HG03565 (cell line): ENCODE measurements at regions not wholly inside any gene's neighbourhood (a gene's known extent, or its start where the extent isn't known, plus 50 kb on each side); places are given as distances from the start of the nearest gene placed in this dataset.

Source experiments
- ATAC-seq: cut with Tn5 transposase; IDR thresholded peaks from one replicate; pipeline ENCODE4 v1.9.1; 2021; ENCODE audit warnings: mild to moderate bottlenecking, moderate library complexity; ENCODE audit not compliant: unreplicated experiment

DNA sequence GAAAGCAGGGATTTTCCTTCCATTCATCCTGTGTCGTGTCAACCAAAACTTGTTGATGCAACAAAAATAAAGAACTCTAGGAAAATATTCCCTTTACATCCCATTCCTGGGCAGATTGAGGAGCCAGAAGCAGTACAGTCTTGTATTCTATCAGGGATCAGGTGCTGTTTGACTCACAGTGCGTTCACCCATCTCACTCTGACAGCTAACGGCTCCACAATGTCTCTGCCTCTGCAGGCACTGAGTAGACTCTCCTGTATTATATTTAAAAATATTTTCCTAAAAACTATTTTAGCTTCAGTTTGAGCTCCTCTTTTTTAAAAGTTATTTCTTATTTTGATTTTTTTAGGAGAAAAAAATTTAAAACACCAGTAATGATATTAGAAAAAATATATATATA, 600.6 kb upstream of the SALL3 start:
- ATAC-seq, result no peak

DNA sequence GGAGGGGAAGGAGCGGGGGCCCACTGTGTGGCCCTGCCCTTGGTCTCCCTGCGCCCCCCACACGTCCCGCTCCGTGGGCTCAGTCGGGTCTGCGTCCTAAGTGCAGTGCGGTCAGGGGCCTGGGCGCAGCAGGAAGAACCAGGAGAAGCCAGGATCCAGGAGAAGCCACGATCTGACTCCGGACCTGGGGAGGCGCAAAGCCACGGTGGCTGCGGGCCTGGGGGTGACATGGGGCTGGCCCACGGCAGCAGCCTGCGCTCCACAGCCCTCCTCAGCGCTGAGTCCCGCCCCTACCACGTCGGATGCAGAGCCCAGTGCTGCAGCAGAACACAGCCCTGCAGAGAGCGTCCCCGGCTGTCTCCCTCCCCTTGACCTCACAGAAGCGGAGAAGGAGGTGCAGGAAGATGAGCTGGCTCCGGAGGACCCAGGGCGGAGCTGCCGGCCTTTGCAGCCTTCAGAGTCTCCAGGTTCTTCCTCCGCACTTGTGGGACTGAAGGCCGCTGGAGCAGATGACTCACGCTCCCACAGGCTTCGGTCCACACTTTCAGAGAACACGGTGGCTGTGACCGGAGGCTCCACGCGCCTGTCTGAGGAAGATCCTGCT, 589.2 kb upstream of the SALL3 start:
- ATAC-seq, result no peak

DNA sequence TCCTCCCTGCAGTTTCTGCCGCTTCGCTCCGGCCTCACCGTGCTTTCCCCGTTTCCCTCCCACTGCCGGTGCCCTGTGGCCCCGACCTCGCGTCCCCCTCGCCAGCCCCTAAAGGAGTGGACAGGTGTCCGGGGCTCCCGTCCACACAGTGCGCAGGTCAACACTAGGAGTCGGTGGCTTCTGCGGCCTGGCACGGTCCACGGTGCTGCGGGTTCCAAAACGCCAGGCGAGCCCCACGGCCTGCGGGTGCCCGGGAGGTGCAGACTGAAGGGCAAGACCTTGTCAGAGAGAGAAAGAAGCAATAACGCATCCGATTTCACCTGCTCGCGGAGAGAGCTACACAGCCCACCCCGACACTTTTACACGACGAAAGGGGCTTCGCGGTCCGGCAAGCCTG, 588.7 kb upstream of the SALL3 start:
- no peak for ATAC-seq

DNA sequence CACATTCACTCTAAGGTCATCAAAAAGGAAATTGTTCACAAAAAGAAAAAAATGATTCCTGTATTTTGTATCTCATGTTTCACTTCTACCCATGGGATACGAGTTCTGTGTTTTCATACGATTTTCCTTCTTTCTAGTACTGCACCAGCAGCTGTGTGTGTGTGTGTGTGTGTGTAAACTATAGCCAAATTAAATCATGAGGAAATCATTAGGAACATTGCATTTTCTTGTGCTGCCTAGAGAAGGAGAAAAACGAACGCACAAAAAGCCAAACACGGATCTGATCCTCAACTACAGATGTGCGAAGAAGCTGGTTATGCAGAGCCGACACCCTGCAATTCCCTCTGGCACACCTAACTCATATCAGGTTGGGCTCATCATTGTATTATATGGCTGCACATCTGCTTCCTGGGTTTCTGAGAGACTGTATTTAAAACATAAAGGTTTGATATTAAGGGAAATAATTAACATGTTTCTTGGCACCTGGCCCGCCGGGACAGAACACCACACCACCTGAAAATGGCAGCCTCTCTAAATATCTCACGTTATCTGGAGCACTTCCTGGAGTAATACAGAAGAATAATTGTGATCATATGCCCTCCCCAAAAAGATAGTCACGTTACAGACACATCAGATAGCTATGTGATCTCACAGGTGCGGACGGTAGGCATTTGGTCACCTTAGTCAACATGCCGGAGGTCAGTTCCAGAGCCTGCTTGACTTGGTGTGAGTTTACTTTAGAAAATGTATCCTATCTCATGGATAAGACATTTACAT, 586.3 kb upstream of the SALL3 start:
- no peak for ATAC-seq

DNA sequence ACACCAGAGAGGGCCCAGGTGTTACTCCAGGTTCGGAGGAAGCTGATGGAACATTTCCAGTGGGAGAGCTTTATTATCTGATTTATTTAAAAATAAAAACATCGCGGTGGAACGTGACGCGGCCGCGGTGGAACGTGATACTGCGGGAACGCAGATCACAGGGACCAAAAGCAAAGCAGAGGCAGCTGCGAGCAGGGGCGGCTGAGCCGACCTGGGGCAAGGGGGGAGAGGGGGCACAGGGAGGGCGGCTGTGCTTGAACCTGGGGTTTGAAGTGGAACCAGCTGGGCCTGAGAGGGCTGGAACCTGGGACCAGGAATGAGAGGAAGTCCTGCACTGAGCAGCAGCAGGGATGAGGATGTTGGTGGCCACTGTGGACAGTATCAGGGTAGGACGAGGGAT, 583.5 kb upstream of the SALL3 start:
- ATAC-seq, result no peak

DNA sequence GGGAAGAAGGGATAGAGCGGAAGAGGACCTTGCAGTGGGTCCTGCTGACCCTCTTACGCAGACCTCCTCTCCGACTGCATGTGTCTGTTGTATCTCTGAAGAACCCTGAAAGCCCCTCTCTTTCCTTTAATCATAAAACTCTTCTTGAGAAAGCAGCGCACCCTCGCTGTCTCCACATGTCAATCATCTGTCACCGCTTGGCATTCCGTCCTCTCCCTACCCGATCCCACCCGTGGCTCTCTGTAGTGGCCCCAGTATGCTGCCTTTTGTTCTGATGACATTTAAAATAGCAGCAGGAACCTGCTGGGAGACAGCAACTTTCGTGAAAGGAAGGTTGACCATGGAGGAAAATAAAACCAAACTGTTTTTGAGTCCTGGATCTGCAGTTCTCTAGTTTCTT, 582.9 kb upstream of the SALL3 start:
- ATAC-seq, result no peak

DNA sequence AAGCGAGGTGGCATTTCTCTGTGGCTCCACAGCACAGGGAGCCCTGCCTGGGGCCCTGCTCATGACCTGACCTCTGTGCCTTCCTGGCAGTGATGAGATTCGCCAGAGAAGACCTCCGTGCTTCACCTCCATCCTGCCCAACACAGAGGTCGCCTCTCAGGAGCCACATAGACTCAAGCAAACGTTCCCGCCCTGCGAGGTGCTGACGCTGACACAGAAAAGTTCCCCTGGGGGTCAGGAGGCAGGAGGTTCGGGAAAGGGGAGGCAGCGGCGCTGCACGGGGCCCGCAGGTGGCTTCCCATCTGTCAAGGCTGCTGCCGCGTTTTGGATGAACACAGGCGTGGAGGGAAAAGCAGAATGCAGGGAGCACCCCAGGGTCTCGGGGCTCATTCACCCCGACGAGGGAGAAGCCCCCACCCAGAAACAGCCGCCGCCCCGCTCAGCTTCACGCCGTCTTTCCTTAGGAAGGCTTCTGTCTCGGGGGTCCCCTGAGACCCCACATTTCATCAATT, 579.6 kb upstream of the SALL3 start:
- ATAC-seq, result no peak

DNA sequence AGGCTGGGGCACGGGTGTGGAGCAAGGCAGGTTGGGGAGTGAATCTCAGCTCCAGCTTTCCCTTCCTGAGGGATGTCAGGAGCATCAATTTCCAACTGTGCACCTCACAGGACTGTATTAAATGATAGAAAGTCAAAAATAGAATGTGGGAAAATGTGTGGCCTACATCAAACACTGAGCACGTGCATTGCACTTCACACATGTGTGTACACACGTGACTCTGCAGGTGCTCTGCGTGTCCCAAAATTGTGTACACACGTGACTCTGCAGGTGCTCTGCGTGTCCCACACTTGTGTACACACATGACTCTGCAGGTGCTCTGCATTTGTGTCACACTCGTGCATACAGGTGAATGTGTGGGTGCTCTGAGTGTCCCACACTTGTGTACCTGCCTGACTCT, 577.2 kb upstream of the SALL3 start:
- no peak for ATAC-seq

DNA sequence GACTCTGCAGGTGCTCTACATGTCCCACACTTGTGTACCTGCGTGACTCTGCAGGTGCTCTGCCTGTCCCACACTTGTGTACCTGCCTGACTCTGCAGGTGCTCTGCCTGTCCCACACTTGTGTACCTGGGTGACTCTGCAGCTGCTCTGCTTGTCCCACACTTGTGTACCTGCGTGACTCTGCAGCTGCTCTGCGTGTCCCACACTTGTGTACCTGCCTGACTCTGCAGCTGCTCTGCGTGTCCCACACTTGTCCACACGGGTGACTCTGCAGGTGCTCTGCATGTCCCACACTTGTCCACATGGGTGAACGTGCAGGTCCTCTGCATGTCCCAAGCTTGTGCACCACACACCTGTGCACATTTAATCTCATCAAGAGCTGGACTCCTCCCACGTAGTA, 576.7 kb upstream of the SALL3 start:
- ATAC-seq, result no peak

DNA sequence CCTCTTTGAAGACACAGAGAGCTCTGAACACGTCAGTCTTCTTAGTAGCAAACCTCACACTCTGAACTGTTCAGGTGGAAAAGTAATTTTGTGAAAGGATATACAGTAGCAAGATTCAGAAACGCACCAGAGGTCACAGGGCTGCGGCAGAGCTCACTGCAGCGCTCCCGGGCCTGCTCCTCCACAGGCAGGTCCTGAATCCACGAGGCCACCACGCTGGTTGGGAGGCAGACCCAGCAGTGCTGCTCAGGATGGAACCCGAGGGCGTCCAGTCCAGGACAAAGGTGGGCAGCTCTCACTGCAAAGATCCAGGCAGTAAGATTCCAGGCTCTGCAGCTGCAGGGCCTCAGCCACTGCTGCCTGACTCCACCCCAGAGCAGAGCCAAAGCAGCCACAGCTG, 576.2 kb upstream of the SALL3 start:
- ATAC-seq, result no peak

DNA sequence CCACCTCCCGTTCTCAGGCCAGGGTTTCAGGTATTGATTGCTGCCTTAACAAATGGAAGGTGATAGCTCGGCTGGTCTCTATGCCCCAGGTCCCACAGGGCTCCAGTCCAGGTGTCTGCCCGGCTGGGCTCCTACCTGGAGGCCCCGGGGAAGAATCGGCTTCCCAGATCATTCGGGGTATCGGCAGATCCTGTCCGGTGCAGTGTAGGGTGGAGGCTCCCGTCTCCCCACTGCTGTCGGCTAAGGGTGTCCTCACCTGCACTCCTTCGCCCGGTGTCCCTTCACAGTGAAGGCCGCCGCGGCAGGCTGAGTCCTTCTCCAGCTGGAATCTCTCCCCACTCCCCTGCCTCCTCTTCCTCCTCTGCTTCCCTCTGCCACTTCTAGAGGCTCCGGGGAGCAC, 573.9 kb upstream of the SALL3 start:
- no peak for ATAC-seq

DNA sequence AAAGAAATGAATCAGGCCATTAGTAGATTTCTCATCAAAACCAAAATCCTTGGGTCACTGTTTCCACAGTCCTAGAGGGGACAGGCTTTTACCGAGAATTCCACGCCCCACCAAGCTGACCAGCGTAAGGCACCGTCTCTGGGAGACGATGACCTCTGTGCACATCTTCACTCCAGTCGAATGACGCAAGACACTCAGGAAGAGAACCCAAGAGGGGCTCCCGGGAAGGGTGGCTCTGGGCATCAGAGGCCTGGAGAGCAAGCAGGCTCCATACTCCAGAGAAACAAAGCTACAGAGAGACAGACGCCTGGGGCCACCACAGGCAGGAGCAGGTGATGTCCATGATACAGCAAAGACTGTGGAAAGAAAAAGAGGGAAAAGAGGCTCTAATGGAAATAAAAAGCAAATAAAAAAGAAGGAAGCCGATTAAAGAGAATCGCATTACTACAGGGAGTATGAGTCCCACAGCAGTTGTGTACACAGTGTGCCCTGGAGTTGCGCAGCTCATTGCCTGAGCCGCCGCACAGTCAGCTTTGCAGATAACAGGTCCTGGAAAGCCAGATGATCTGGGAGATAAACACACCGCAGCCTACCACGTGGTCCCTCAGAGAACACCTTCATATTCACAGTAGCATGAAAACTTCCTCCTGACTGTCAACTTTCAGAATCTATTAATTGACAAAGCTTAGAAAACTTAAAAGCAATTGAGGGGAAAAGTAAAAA, 572.7 kb upstream of the SALL3 start:
- ATAC-seq, result no peak

DNA sequence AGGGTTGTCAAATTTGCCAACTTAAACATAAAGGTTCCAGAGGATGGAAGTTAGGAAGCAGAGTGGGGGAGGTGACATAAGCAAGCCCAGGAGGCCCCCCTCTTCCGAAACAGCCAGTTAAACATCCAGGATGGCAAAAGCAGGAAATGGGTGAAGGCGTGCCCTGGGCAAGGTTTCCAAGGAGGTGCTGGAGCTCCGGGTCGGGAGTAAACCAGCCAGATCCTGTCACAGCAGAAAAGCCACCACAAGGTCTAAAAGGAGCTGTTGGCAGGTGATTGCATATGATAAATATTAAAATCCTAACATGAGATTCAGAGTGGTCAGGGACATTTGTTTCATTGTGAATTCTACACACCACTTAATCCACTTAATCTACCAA, 572.2 kb upstream of the SALL3 start:
- no peak for ATAC-seq

DNA sequence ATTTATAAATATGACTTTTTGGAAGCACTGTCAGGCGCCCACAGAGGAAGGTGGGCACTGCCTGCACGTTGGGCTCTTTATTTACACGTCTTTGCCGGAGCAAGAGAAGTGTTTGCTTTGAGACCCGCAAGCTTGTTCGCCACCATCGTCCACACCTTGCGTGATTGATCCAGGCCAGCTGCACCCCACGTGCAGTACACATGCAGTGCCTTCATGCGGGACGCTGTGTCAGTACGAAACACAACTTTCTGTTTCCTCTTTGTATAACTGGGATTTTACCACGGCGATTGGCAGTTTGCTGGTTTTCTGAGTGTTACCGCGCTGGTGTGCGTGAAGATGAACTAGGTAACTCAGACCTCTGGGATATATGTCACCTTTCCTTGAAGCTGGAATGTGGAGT, 571.0 kb upstream of the SALL3 start:
- ATAC-seq, result no peak

DNA sequence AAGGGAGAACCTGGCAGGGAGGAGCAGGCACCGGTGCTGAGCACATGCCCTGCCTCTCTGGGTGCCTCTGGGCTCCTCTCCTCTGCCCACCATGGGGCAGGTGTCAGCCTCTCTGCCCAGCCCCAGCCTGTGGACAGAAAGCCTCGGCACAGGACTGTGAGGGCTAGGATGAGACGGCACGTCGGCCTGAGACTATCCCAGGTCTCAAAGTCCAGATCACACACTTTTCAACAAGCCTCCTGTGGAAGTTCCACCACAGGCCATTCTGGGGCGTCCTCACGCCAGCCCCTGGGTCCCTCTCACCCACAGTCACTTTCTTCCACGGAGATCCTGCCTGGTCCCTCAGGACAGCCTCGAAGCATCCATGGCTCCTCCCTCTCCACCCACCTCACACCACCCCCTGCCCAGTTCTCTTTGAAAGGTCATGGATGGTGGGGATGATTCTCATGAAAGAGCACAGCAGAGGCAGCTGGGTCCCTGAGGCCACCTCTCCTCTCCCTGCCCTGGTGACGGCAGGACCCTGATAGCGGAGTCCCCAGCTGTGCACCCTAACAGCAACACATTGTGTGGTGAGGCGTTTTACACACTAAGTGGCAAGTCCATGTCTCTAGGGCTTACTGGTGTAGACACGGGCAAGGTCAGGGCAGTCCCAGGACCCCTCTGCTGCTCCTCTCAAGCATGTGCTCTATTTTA, 569.4 kb upstream of the SALL3 start:
- no peak for ATAC-seq

DNA sequence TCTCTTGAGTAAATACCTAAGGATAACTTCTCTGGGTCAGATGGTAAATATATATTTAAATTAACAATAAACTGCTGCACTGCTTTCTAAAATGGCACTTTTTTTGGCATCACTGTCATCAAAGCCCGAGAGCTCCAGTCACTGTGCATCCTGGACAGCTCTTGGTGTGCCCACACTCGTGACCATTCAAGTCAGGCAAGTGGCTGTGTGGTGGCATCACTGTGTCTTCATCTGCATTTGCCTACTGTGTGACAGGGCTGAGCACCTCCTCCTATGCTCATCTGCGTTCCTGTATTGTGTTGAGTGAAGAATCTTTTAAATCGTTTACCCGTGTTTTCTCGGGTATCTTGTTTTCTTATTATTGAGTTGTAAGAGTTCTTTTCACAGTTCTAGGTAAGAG, 568.1 kb upstream of the SALL3 start:
- no peak for ATAC-seq

DNA sequence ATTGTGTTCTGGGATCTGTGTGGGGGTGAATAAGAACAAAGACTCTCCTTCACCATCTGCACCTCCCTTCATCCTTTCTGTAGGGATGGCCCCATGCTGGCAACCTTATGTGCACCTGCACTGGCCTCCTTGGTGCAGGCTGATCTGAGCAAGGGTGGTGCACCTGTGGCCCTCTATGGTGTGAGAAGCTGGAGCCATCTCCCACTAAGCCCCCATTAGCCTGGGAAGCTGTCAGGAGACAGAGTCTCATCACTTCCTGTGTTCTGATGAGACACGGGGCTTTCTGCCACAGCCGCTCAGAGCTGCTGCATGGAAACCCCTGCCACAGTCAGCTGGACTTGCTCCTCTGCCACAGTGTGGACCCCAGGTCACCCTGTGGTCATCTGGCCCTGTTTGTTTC, 565.3 kb upstream of the SALL3 start:
- ATAC-seq, result no peak

DNA sequence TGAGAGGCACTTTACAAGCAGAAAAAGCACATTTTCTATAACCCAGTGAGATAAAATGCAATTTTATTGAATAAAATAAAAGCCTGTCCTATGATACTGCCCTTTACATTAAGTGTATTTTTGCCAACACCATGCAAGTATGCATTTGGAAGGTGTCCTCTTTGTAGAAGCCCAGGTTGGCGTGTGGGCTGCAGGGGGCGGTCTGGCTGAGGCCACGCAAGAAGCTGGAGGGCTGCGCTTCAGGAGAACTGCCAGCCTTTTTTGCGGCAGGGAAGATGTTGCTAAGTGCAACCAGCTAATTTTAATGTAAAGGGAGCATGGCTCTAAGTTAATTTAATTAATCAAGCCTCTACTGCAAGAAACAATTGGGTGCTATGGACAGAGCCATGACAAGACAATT, 562.8 kb upstream of the SALL3 start:
- no peak for ATAC-seq

DNA sequence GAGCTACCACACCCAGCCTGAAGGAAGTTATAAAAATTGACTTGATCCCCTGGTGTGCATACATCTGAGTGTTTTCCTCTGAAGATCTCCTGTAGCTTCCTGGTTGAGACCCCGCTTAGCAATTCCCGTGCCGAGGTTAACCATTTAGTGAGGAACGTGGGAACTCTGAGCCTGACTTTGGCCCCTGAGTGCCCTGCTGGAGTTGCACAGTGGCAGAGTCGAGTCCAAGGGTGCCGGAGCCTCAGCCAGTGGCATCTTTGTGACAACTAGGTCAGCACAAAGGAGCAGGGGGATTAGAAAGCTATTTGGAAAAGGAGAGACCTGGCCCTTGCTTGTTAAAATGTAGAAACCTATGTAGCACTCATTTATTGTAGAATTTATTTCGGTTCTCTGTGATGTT, 561.2 kb upstream of the SALL3 start:
- ATAC-seq, result no peak

DNA sequence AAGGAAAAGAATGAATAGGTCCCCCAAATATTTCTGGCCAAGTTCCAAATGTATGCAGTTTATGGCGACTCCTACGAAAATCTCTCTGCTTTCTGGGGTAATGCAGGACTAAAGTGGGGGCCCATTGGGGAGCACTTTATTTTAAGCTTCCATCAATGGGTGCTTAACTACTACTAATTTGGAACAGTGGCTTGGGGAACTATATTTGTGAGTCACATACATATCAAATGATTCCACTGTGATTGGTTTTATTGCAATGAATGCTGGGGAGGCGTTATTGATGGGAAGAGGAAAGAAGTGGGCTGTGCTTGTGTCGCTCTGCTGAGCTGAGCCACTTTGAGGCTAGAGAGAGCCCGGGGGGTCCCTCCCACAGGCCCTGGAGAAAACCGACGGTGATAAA, 560.4 kb upstream of the SALL3 start:
- no peak for ATAC-seq

DNA sequence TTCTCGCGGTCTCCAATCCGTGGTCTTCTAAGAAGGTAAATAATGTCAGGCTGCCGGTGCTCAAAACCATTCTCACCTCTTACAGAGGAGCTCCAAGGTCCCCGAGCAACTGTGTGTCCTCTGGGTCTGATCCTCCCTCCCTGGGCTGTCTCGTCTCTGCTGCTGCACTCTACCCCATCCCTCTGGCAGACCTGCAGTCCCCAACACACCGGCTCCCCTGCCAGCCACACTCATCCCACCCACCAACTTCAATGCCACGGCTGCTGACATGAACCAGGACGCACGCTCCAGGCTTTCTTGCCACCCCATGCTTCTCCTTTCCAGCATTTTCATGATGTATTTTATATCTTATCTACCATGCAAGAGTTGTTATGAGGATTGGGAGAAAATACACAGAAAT, 559.5 kb upstream of the SALL3 start:
- ATAC-seq, result no peak

DNA sequence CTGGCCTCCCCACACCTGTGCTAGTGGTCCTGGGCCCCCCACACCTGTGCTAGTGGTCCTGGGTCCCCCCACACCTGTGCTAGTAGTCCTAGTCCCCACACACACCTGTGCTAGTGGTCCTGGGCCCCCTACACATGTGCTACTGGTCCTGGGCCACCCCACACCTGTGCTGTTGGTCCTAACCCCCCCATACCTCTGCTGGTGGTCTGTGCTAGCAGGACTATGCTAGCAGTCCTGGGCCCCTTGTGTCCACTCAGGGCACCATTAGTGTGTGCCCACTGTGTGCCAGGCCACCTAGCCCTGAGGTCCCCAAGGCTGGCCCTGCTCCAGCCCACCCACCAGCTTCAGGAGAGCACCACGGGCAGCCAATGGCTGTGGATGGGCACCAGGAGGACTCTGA, 558.2 kb upstream of the SALL3 start:
- no peak for ATAC-seq
